ENCODE measurements at regions not wholly inside any gene's neighbourhood (a gene's known extent, or its start where the extent isn't known, plus 50 kb on each side); places are given as distances from the start of the nearest gene placed in this dataset.

GRCh38 chr15:39409876-39410530 is 170.9 kb upstream of the THBS1 start:
- Histone ChIP-seq H3K9me1 (replicated peaks; ENCODE audit: control insufficient read depth, extremely low read depth, insufficient read depth, low read length) (no peaks in the 10 kb centered on the region), H3K79me2 (ENCODE audit: control insufficient read depth, insufficient read depth, low read length) (no peaks in the 10 kb centered on the region)
- intact Hi-C loops (cut with micrococcal nuclease) = no loop called here

More at GRCh38 chr15:39409876-39410530, 170.9 kb upstream of the THBS1 start:
- Histone ChIP-seq H3K27ac (ENCODE audit: insufficient read depth, low read depth, low read length) (no peak overlapping the region), H3K9me3 (replicated peaks; ENCODE audit: control insufficient read depth, insufficient read depth, low read length) (no peaks in the 10 kb centered on the region), H3K4me2 (ENCODE audit: insufficient read depth, low read length) (no peak overlapping the region), H2AFZ (ENCODE audit: low read depth, low read length) (no peak overlapping the region), H3K27me3 (ENCODE audit: control insufficient read depth in 2 of 2, insufficient read depth in 2 of 2, low read length in 2 of 2) (no peaks in the 10 kb centered on the region), H3K4me1 (ENCODE audit: control insufficient read depth, extremely low read depth, insufficient read depth, low read length) (peaks cover 1% of the 10 kb centered on the region), H3K36me3 (ENCODE audit: control insufficient read depth in 2 of 2, extremely low read depth in 1 of 2, insufficient read depth in 2 of 2, low read length in 2 of 2) (no peaks in the 10 kb centered on the region), H3K9ac (replicated peaks; ENCODE audit: extremely low read depth, insufficient read depth, low read length) (no peak overlapping the region), H4K20me1 (replicated peaks; ENCODE audit: control insufficient read depth, extremely low read depth, insufficient read depth, low read length) (no peaks in the 10 kb centered on the region), H3K4me3 (replicated peaks in 1 of 3; ENCODE audit: insufficient read depth in 1 of 3, low read depth in 1 of 3, low read length in 3 of 3) (no peak overlapping the region)
- ChIA-PET POLR2A (no interaction called here), CTCF (no interaction called here)
- FAIRE-seq (no peak), DNase-seq (ENCODE audit: low read depth, low spot score) (no peak)
- dilution Hi-C loops (cut with MboI; ENCODE audit: extremely low pct_ligation_motif_present, low sequenced_read_pairs) = no loop called here
- no peak for TF ChIP-seq MYC (IDR thresholded peaks at IDR 0.05; ENCODE audit: low read depth, low read length)
- TF ChIP-seq FOS (IDR thresholded peaks at IDR 0.05; ENCODE audit: borderline replicate concordance, insufficient read depth, low read length) = no peak
- no peak for TF ChIP-seq JUN (IDR thresholded peaks at IDR 0.05; ENCODE audit: borderline replicate concordance, insufficient read depth, insufficient read length, low read depth)
- no peak for TF ChIP-seq POLR2AphosphoS5 (IDR thresholded peaks at IDR 0.05; ENCODE audit: insufficient read depth, low read depth, low read length)
- no peak for TF ChIP-seq CTCF (IDR thresholded peaks at IDR 0.05; ENCODE audit: extremely low read depth in 1 of 2, insufficient read depth in 1 of 2, low read depth in 1 of 2, low read length in 2 of 2)
- TF ChIP-seq POLR2A (IDR thresholded peaks at IDR 0.05; ENCODE audit: low read depth, low read length) = no peak
- TF ChIP-seq GATA2 (IDR thresholded peaks at IDR 0.05; ENCODE audit: insufficient read depth, insufficient read length, low read depth, low read length) = no peak
- no peak for TF ChIP-seq EZH2 (IDR thresholded peaks at IDR 0.05; ENCODE audit: borderline replicate concordance, low read depth, low read length, severe bottlenecking)
- TF ChIP-seq MAX (IDR thresholded peaks at IDR 0.05; ENCODE audit: insufficient read depth, insufficient read length) = no peak
- no TSS peak for BruUV-seq (replicated peaks)

Measured in endothelial cell of umbilical vein (primary cell).